Dermis blood vessel endothelial cell (primary cell): ENCODE measurements at regions not wholly inside any gene's neighbourhood (a gene's known extent, or its start where the extent isn't known, plus 50 kb on each side); places are given as distances from the start of the nearest gene placed in this dataset.

Experiments used
- DNase-seq: peaks from one replicate; pipeline ENCODE4 v3.0.0; 2010

GRCh38 chr18:76679945-76680344 is 142.4 kb upstream of the ZNF236 start:
- peak; percentile 5 for DNase-seq

GRCh38 chr18:76679259-76679658 is 143.1 kb upstream of the ZNF236 start:
- DNase-seq, result no peak

GRCh38 chr18:76678248-76678647 is 144.1 kb upstream of the ZNF236 start:
- DNase-seq, result no peak

GRCh38 chr18:76674596-76674995 is 147.8 kb upstream of the ZNF236 start:
- DNase-seq, result no peak

GRCh38 chr18:76673281-76674185 is 148.8 kb upstream of the ZNF236 start:
- no peak for DNase-seq

GRCh38 chr18:76672627-76673026 is 149.7 kb upstream of the ZNF236 start:
- DNase-seq, result no peak

- DNase-seq, result no peak
These were observed 151.6 kb upstream of the ZNF236 start for GRCh38 chr18:76670564-76671288.

GRCh38 chr18:76668546-76668945 is 153.8 kb upstream of the ZNF236 start:
- no peak for DNase-seq

- no peak for DNase-seq
These were observed 154.2 kb upstream of the ZNF236 start for GRCh38 chr18:76668119-76668518.

GRCh38 chr18:76667603-76668002 is 154.8 kb upstream of the ZNF236 start:
- no peak for DNase-seq

- no peak for DNase-seq
These were observed 159.7 kb upstream of the ZNF236 start for GRCh38 chr18:76662626-76663025.

- no peak for DNase-seq
These were observed 161.7 kb upstream of the ZNF236 start for GRCh38 chr18:76660571-76661192.

GRCh38 chr18:76658627-76659026 is 163.6 kb upstream of the ZNF516 start:
- no peak for DNase-seq

- no peak for DNase-seq
These were observed 162.9 kb upstream of the ZNF516 start for GRCh38 chr18:76657911-76658470.

GRCh38 chr18:76656925-76657827 is 162.1 kb upstream of the ZNF516 start:
- no peak for DNase-seq

GRCh38 chr18:76654577-76654976 is 159.5 kb upstream of the ZNF516 start:
- no peak for DNase-seq

- DNase-seq, result no peak
These were observed 152.3 kb upstream of the ZNF516 start for GRCh38 chr18:76647322-76647721.

- DNase-seq, result no peak
These were observed 149.5 kb upstream of the ZNF516 start for GRCh38 chr18:76644580-76644979.

- DNase-seq, result no peak
These were observed 149.0 kb upstream of the ZNF516 start for GRCh38 chr18:76643996-76644395.

GRCh38 chr18:76643199-76643598 is 148.2 kb upstream of the ZNF516 start:
- no peak for DNase-seq

- no peak for DNase-seq
These were observed 145.4 kb upstream of the ZNF516 start for GRCh38 chr18:76640438-76640837.

- no peak for DNase-seq
These were observed 139.5 kb upstream of the ZNF516 start for GRCh38 chr18:76634564-76634963.
